ENCODE measurements at regions not wholly inside any gene's neighbourhood (a gene's known extent, or its start where the extent isn't known, plus 50 kb on each side); places are given as distances from the start of the nearest gene placed in this dataset.

DNA sequence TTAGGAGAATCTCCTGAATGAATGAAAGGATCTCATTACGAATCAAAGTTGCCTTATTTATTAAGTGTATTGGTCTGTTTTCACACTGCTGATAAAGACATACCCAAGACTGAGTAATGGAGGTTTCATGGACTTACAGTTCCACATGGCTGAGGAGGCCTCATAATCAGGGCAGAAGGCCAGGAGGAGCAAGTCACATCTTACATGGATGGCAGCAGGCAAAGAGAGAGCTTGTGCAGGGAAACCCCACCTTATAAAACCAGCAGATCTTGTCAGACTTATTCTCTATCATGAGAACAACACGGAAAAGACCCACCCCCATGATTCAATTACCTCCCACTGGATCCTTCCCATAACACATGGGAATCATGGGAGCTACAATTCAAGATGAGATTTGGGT lies 785.2 kb upstream of the POU3F3 start:
- H3K79me2 ChIP-seq (ENCODE audit: insufficient read depth, low read length), result no peaks in the 10 kb centered on the region
- H3K4me3 ChIP-seq (replicated peaks in 1 of 2; ENCODE audit: low read depth in 1 of 2, low read length in 2 of 2), result no peak overlapping the region
- H3K9ac ChIP-seq (ENCODE audit: low read length), result no peak overlapping the region
- H3K4me2 ChIP-seq (ENCODE audit: low read length), result no peak overlapping the region
- no peaks in the 10 kb centered on the region for H3K36me3 ChIP-seq (ENCODE audit: control insufficient read depth in 1 of 2, insufficient read depth in 2 of 2, low read length in 2 of 2)
- POLR2A ChIA-PET, result no interaction called here
- no peak overlapping the region for H3K27ac ChIP-seq (ENCODE audit: low read depth, low read length)
- H3K27me3 ChIP-seq (ENCODE audit: insufficient read depth, low read length), result no peaks in the 10 kb centered on the region
- H3K4me1 ChIP-seq (ENCODE audit: control insufficient read depth in 1 of 2, insufficient read depth in 2 of 2, low read length in 2 of 2), result no peaks in the 10 kb centered on the region
- BruUV-seq (replicated peaks), result no TSS peak
- H3K9me2 ChIP-seq (ENCODE audit: insufficient read depth), result no peaks in the 10 kb centered on the region
- peaks cover 0 to 8% of the 10 kb centered on the region in 2 experiments; a peak in 2 of 4 replicates for H3K9me3 ChIP-seq (ENCODE audit: control insufficient read depth in 1 of 2, insufficient read depth in 1 of 2, low read depth in 1 of 2, low read length in 2 of 2)
- intact Hi-C loops (cut with micrococcal nuclease), result no loop called here
- H4K20me1 ChIP-seq (ENCODE audit: insufficient read depth), result no peaks in the 10 kb centered on the region
- CTCF ChIA-PET, result no interaction called here
- no peak overlapping the region for H2AFZ ChIP-seq (ENCODE audit: low read depth, low read length, poor library complexity, severe bottlenecking)
- RAD21 ChIA-PET (ENCODE audit: low non-redundant PET in 1 of 2, low total read pairs in 2 of 2, uncharacterized antibody in 2 of 2, unreplicated experiment in 2 of 2), result no interaction called here
- ATAC-seq, result no peak
- TF ChIP-seq ELF1 (IDR thresholded peaks at IDR 0.05; ENCODE audit: borderline replicate concordance, low read depth), result no peak
- no peak for TF ChIP-seq TCF7L2 (IDR thresholded peaks at IDR 0.05; ENCODE audit: borderline replicate concordance, extremely low read depth, insufficient read depth, insufficient read length)
- TF ChIP-seq, protein P1, sequence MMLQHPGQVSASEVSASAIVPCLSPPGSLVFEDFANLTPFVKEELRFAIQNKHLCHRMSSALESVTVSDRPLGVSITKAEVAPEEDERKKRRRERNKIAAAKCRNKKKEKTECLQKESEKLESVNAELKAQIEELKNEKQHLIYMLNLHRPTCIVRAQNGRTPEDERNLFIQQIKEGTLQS (IDR thresholded peaks at IDR 0.05), result no peak
- no peak for TF ChIP-seq ZBTB33 (IDR thresholded peaks at IDR 0.05; ENCODE audit: extremely low read depth, insufficient replicate concordance, low read length)
- TF ChIP-seq, protein P2, sequence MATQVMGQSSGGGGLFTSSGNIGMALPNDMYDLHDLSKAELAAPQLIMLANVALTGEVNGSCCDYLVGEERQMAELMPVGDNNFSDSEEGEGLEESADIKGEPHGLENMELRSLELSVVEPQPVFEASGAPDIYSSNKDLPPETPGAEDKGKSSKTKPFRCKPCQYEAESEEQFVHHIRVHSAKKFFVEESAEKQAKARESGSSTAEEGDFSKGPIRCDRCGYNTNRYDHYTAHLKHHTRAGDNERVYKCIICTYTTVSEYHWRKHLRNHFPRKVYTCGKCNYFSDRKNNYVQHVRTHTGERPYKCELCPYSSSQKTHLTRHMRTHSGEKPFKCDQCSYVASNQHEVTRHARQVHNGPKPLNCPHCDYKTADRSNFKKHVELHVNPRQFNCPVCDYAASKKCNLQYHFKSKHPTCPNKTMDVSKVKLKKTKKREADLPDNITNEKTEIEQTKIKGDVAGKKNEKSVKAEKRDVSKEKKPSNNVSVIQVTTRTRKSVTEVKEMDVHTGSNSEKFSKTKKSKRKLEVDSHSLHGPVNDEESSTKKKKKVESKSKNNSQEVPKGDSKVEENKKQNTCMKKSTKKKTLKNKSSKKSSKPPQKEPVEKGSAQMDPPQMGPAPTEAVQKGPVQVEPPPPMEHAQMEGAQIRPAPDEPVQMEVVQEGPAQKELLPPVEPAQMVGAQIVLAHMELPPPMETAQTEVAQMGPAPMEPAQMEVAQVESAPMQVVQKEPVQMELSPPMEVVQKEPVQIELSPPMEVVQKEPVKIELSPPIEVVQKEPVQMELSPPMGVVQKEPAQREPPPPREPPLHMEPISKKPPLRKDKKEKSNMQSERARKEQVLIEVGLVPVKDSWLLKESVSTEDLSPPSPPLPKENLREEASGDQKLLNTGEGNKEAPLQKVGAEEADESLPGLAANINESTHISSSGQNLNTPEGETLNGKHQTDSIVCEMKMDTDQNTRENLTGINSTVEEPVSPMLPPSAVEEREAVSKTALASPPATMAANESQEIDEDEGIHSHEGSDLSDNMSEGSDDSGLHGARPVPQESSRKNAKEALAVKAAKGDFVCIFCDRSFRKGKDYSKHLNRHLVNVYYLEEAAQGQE (IDR thresholded peaks at IDR 0.05; ENCODE audit: low read depth), result no peak
- no peak for TF ChIP-seq ZNF274 (IDR thresholded peaks at IDR 0.05; ENCODE audit: low read depth, low read length)
- TF ChIP-seq SIN3A (IDR thresholded peaks at IDR 0.05; ENCODE audit: low read depth), result no peak
- TF ChIP-seq FOSL1 (IDR thresholded peaks at IDR 0.05; ENCODE audit: low read depth), result no peak
- no peak for TF ChIP-seq ZFX (IDR thresholded peaks at IDR 0.05)
- no peak for TF ChIP-seq JUND (IDR thresholded peaks at IDR 0.05)
- no peak for DNase-seq (ENCODE audit: low read depth, low spot score)
